ENCODE measurements at regions not wholly inside any gene's neighbourhood (a gene's known extent, or its start where the extent isn't known, plus 50 kb on each side); places are given as distances from the start of the nearest gene placed in this dataset.

DNA sequence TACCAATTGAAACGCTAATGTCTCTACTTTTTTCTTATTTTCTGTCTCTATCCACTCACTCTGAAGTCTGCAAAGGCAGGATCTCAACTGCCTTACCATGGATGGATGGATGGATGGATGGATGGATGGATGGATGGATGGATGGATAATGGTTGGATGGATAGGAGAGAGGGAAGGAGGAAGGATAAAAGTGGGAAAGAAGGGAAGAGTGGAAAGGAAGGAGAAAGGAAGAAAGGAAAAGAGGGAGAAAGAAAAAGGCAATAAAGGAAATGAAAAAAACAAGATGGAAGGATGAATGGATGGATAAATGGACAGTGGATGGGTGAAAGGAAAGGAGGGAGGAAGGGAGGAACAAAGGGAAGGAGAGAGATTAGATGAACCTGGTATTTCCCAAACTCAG is 506.0 kb downstream of the MN1 start:
- H3K4me3 ChIP-seq: no peak overlapping the region
- no peak overlapping the region for H3K27ac ChIP-seq
- no peak for DNase-seq
- 78 to 93% (median 84%) methylated on average over 1 of the region's 1 CpG for WGBS, 5 donors
- peaks cover 0 to 7% (median 0%) of the 10 kb centered on the region in 4 donors for H3K4me1 ChIP-seq
- no peak for TF ChIP-seq POLR2A (IDR thresholded peaks at IDR 0.05)
- TF ChIP-seq POLR2AphosphoS5 (IDR thresholded peaks at IDR 0.05): no peak
- TF ChIP-seq EP300 (IDR thresholded peaks at IDR 0.05): no peak
- TF ChIP-seq, protein P1, sequence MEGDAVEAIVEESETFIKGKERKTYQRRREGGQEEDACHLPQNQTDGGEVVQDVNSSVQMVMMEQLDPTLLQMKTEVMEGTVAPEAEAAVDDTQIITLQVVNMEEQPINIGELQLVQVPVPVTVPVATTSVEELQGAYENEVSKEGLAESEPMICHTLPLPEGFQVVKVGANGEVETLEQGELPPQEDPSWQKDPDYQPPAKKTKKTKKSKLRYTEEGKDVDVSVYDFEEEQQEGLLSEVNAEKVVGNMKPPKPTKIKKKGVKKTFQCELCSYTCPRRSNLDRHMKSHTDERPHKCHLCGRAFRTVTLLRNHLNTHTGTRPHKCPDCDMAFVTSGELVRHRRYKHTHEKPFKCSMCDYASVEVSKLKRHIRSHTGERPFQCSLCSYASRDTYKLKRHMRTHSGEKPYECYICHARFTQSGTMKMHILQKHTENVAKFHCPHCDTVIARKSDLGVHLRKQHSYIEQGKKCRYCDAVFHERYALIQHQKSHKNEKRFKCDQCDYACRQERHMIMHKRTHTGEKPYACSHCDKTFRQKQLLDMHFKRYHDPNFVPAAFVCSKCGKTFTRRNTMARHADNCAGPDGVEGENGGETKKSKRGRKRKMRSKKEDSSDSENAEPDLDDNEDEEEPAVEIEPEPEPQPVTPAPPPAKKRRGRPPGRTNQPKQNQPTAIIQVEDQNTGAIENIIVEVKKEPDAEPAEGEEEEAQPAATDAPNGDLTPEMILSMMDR (IDR thresholded peaks at IDR 0.05): no peak
- H3K36me3 ChIP-seq: no peaks in the 10 kb centered on the region
- intact Hi-C loops (cut with DNase I; ENCODE audit: low total_unique reads): no loop called here
- peaks cover 0 to 47% (median 37%) of the 10 kb centered on the region in 3 donors for H3K27me3 ChIP-seq
- H3K9me3 ChIP-seq: no peaks in the 10 kb centered on the region

DNA sequence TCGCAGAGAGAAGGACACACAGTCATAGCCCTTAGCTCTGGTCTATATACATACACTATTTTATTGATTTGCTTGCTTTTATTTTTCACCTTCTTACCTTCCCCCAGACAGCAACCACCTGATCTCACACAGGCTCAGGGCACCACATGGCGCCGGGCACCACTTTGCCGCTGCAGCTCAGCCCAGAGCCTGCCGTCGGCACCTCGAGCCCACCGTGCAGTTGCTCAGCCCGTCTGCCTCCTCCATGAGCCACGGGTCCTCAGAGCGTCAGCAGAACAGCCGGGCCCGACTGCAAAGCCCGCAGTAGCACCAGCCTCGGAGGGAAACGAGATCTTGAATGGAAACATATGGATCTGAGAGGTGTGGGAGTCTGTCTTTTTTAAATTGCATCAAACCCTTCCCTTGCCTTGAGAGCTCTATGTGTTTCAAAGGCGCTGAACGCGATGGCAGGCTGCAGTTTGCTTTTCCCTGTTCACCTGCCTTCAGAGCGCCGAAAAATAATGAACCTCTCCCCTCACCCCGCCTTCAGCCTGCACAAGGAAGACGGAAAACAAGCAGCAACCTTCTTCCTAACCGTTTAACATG is 505.4 kb downstream of the MN1 start:
- no peak overlapping the region for H3K27ac ChIP-seq
- no peak overlapping the region for H3K4me3 ChIP-seq
- no peaks in the 10 kb centered on the region for H3K36me3 ChIP-seq
- no peaks in the 10 kb centered on the region for H3K9me3 ChIP-seq
- TF ChIP-seq, protein P1 (IDR thresholded peaks at IDR 0.05): no peak
- TF ChIP-seq EP300 (IDR thresholded peaks at IDR 0.05) (no peak), POLR2AphosphoS5 (IDR thresholded peaks at IDR 0.05) (no peak), POLR2A (IDR thresholded peaks at IDR 0.05) (no peak)
- peaks cover 0 to 53% (median 37%) of the 10 kb centered on the region in 3 donors for H3K27me3 ChIP-seq
- intact Hi-C loops (cut with DNase I; ENCODE audit: low total_unique reads): no loop called here
- WGBS, 5 donors: 35 to 60% (median 48%) methylated on average over 24 of the region's 24 CpGs
- H3K4me1 ChIP-seq: peaks cover 0 to 7% (median 0%) of the 10 kb centered on the region in 4 donors
- DNase-seq: no peak

DNA sequence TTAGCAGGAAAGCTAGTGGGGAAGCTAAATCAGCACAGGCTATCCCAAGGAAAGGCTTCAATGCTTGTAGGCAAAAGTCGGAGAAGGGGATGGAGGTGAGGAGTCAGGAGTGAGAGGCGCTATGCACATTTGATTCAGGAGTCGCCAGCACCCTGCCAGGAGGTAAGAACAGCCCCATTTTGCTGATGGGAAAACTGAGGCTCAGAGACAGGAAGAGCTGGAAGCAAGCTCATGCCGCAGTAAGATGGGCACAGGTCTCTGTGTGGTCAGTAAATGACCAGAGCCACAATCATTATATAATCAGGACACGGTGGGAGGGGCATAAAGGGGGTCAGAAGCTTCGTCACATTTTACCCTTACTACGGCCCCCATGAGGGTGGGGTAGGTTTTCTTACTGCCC is 504.4 kb downstream of the MN1 start:
- DNase-seq: no peak
- H3K4me3 ChIP-seq: no peak overlapping the region
- TF ChIP-seq EP300 (IDR thresholded peaks at IDR 0.05) (no peak), POLR2A (IDR thresholded peaks at IDR 0.05) (no peak), POLR2AphosphoS5 (IDR thresholded peaks at IDR 0.05) (no peak)
- TF ChIP-seq, protein P1 (IDR thresholded peaks at IDR 0.05): no peak
- no peak overlapping the region for H3K27ac ChIP-seq
- no peaks in the 10 kb centered on the region for H3K9me3 ChIP-seq
- intact Hi-C loops (cut with DNase I; ENCODE audit: low total_unique reads): no loop called here
- no peaks in the 10 kb centered on the region for H3K36me3 ChIP-seq
- 73 to 81% (median 75%) methylated on average over 7 of the region's 7 CpGs for WGBS, 5 donors
- peaks cover 0 to 7% (median 0%) of the 10 kb centered on the region in 4 donors for H3K4me1 ChIP-seq
- H3K27me3 ChIP-seq: peaks cover 0 to 55% (median 37%) of the 10 kb centered on the region in 3 donors

- TF ChIP-seq POLR2A (IDR thresholded peaks at IDR 0.05): no peak
- TF ChIP-seq POLR2AphosphoS5 (IDR thresholded peaks at IDR 0.05): no peak
- no peak for TF ChIP-seq EP300 (IDR thresholded peaks at IDR 0.05)
- TF ChIP-seq, protein P1 (IDR thresholded peaks at IDR 0.05): no peak
- Histone ChIP-seq H3K27ac (no peak overlapping the region), H3K9me3 (no peaks in the 10 kb centered on the region), H3K4me3 (no peak overlapping the region), H3K4me1 (peaks cover 0 to 7% (median 0%) of the 10 kb centered on the region in 4 donors), H3K36me3 (no peaks in the 10 kb centered on the region), H3K27me3 (peaks cover 0 to 55% (median 37%) of the 10 kb centered on the region in 3 donors)
- 25 to 41% (median 32%) methylated on average over 7 of the region's 7 CpGs for WGBS, 5 donors
- DNase-seq: no peak
- intact Hi-C loops (cut with DNase I; ENCODE audit: low total_unique reads): no loop called here
Observed at GRCh38 chr22:27298332-27298731, 503.2 kb downstream of the MN1 start.

Data from stomach (tissue), 8 donors.